K562 (cell line): ENCODE measurements at regions not wholly inside any gene's neighbourhood (a gene's known extent, or its start where the extent isn't known, plus 50 kb on each side); places are given as distances from the start of the nearest gene placed in this dataset.

Source experiments
- ATAC-seq: fragments of 200-7000 bp; cut with Tn5 transposase; 3 replicates; pipeline ENCODE4 v1.9.1; 2020; ENCODE audit warnings: moderate library complexity
- BruUV-seq: library from RNA; stranded (reverse); fragments of 400-500 nt; replicated peaks from 2 replicates; lab custom pipeline; 2021; lab: Mats Ljungman, UMichigan
- CTCF ChIA-PET: fragments of 300-600 bp; formaldehyde crosslinking; extraction: SDS; loops from one replicate; lab custom pipeline; 2021; ENCODE audit warnings: low intra/inter-chr PET ratio; lab: Yijun Ruan, JAX
- POLR2A ChIA-PET: fragments of 300-600, 350-650 bp; sonication (Branson Sonifier 250); formaldehyde crosslinking; extraction: SDS; loops from one replicate; lab custom pipeline; 2021; ENCODE audit warnings: antibody characterized with exemption, inconsistent platforms; lab: Yijun Ruan, JAX
- DNase-seq, 4 experiments: peaks; one replicate each; pipeline versions ENCODE4 v3.0.0 to v3.0.0-alpha.2; 2011 to 2018; ENCODE audit warnings: low spot score in 3 of 4, mixed read lengths in 3 of 4; ENCODE audit errors: extremely low read depth in 1 of 4
- FAIRE-seq: peaks from 2 replicates; lab custom pipeline; 2011; peaks lifted over from hg19 to GRCh38; lab: Jason Lieb, UNC
- H2AFZ ChIP-seq: 2 replicates; pipeline ENCODE4 v1.6.0; 2011; ENCODE audit warnings: low read depth, low read length, control low read depth, inconsistent platforms
- H3K27ac ChIP-seq: fragments of 200-600 bp; 3 replicates; pipeline ENCODE4 v1.8.0; 2011; ENCODE audit warnings: low read depth, mild to moderate bottlenecking, control low read depth, inconsistent platforms, low read length, moderate library complexity, mixed read lengths; ENCODE audit errors: extremely low read depth
- H3K27me3 ChIP-seq, 2 experiments: fragments of 300-600 bp in 1 of 2; 2 replicates in 1 of 2; 3 replicates in 1 of 2; pipeline versions ENCODE4 v1.6.0 to v1.8.0; 2011; ENCODE audit warnings: inconsistent platforms in 2 of 2, low read length in 2 of 2, mild to moderate bottlenecking in 1 of 2, mixed read lengths in 1 of 2, moderate library complexity in 1 of 2; ENCODE audit not compliant: control insufficient read depth in 2 of 2, insufficient read depth in 2 of 2
- H3K36me3 ChIP-seq: fragments of 300-600 bp; 3 replicates; pipeline ENCODE4 v1.8.0; 2011; ENCODE audit warnings: mild to moderate bottlenecking, low read length, inconsistent platforms; ENCODE audit not compliant: control insufficient read depth, insufficient read depth
- H3K4me1 ChIP-seq, 2 experiments: fragments of 200-600 bp in 1 of 2; replicated peaks in 1 of 2; 2 replicates in 1 of 2; 3 replicates in 1 of 2; pipeline versions ENCODE4 v1.5.1 to v1.8.0; 2011; ENCODE audit warnings: inconsistent platforms in 2 of 2, low read length in 2 of 2, mild to moderate bottlenecking in 1 of 2, mixed read lengths in 1 of 2, moderate library complexity in 1 of 2; ENCODE audit not compliant: control insufficient read depth in 2 of 2, insufficient read depth in 2 of 2
- H3K4me2 ChIP-seq: 2 replicates; pipeline ENCODE4 v1.6.1; 2011; ENCODE audit warnings: low read length, control low read depth, inconsistent platforms, mixed read lengths; ENCODE audit not compliant: insufficient read depth
- H3K4me3 ChIP-seq: fragments of 200-600 bp; sonication (generic), shearing (Covaris generic); 2 replicates; pipeline ENCODE4 v1.5.1; 2016; ENCODE audit warnings: control low read depth, inconsistent platforms
- H3K79me2 ChIP-seq: fragments of 200-600 bp; 3 replicates; pipeline ENCODE4 v1.8.0; 2011; ENCODE audit warnings: low read length, inconsistent platforms; ENCODE audit not compliant: control insufficient read depth, insufficient read depth
- H3K9ac ChIP-seq, 2 experiments: 2 replicates each; pipeline versions ENCODE4 v1.6.0 to v1.6.1; 2011; ENCODE audit warnings: low read depth in 2 of 2, low read length in 2 of 2, control low read depth in 1 of 2, inconsistent platforms in 1 of 2, mild to moderate bottlenecking in 1 of 2, mixed read lengths in 1 of 2; ENCODE audit not compliant: insufficient read depth in 1 of 2
- H3K9me1 ChIP-seq: one replicate; pipeline ENCODE4 v1.6.0; 2011; ENCODE audit warnings: inconsistent platforms, mild to moderate bottlenecking, low read length, moderate library complexity; ENCODE audit not compliant: control insufficient read depth, insufficient read depth
- H3K9me3 ChIP-seq: replicated peaks from 2 replicates; pipeline ENCODE4 v1.5.1; 2011; ENCODE audit warnings: low read depth, low read length, inconsistent platforms; ENCODE audit not compliant: control insufficient read depth, insufficient read depth
- H4K20me1 ChIP-seq: replicated peaks from 2 replicates; pipeline ENCODE4 v1.6.1; 2011; ENCODE audit warnings: low read length, inconsistent platforms, mixed read lengths; ENCODE audit not compliant: control insufficient read depth, insufficient read depth
- BCL6 ChIP-seq: fragments of 250-450 bp; sonication (Bioruptor Pico); IDR thresholded peaks from 2 replicates; pipeline ENCODE4 v1.4.0; 2020
- CHD1 ChIP-seq: fragments of 200-600 bp; sonication (generic); IDR thresholded peaks from one replicate; pipeline ENCODE4 v1.6.1; 2012; ENCODE audit warnings: mild to moderate bottlenecking, moderate library complexity, low read length, inconsistent platforms
- EP300 ChIP-seq: IDR thresholded peaks from 2 replicates; pipeline ENCODE4 v1.6.1; 2012; ENCODE audit warnings: low read length, improper control_type of control experiment
- ESRRB ChIP-seq: fragments of 250-450 bp; sonication (Bioruptor Pico); IDR thresholded peaks from 2 replicates; pipeline ENCODE4 v1.5.0; 2020; ENCODE audit warnings: mild to moderate bottlenecking, moderate library complexity, borderline replicate concordance
- JUNB ChIP-seq: fragments of 450-650 bp; formaldehyde crosslinking; conservative IDR thresholded peaks from 2 replicates; pipeline ENCODE4 v1.4.0; 2020; ENCODE audit warnings: mild to moderate bottlenecking
- MBD1 ChIP-seq: fragments of 250-450 bp; sonication (Bioruptor Pico); IDR thresholded peaks from 2 replicates; pipeline ENCODE4 v1.8.0; 2022; ENCODE audit warnings: inconsistent platforms
- MCM2 ChIP-seq: fragments of 450-650 bp; IDR thresholded peaks from 2 replicates; pipeline ENCODE4 v1.6.1; 2017; ENCODE audit warnings: low read depth, mild to moderate bottlenecking
- NR2C2 ChIP-seq, 2 experiments: fragments of 200-800 bp in 1 of 2; sonication (Bioruptor generic) in 1 of 2; sonication (generic) in 1 of 2; formaldehyde crosslinking in 1 of 2; IDR thresholded peaks; 2 replicates each; pipeline versions ENCODE4 v1.6.1 to v1.8.0; 2016 to 2022; ENCODE audit warnings: mild to moderate bottlenecking in 1 of 2, missing compliant biosample characterization in 1 of 2, missing genetic modification characterization in 1 of 2, missing genetic modification reagents in 1 of 2
- TEAD1 ChIP-seq, 2 experiments: fragments of 450-650 bp in 1 of 2; sonication (generic) in 1 of 2; formaldehyde crosslinking; IDR thresholded peaks; 2 replicates each; pipeline versions ENCODE4 v1.4.0 to v1.8.0; 2020 to 2022; ENCODE audit warnings: mild to moderate bottlenecking in 2 of 2, missing genetic modification reagents in 1 of 2
- XRCC4 ChIP-seq: IDR thresholded peaks from one replicate; pipeline ENCODE4 v1.6.1; 2011; ENCODE audit not compliant: insufficient read depth, insufficient read length; ENCODE audit errors: extremely low read depth
- YBX1 ChIP-seq: fragments of 450-650 bp; IDR thresholded peaks from 2 replicates; pipeline ENCODE4 v1.7.1; 2016; ENCODE audit warnings: mild to moderate bottlenecking
- ZNF140 ChIP-seq: fragments of 250-450 bp; sonication (Bioruptor Pico); IDR thresholded peaks from 2 replicates; pipeline ENCODE4 v1.8.0; 2021; ENCODE audit warnings: moderate library complexity, mild to moderate bottlenecking, inconsistent platforms
- ZNF212 ChIP-seq: fragments of 450-650 bp; formaldehyde crosslinking; IDR thresholded peaks from 2 replicates; pipeline ENCODE4 v1.4.0; 2020; ENCODE audit warnings: mild to moderate bottlenecking
- ZNF740 ChIP-seq, 3 experiments: fragments of 200-800 bp in 1 of 3; sonication (Bioruptor generic) in 1 of 3; sonication (generic) in 1 of 3; formaldehyde crosslinking in 1 of 3; IDR thresholded peaks; 2 replicates each; pipeline versions ENCODE4 v1.6.1 to v1.8.0; 2016 to 2022; ENCODE audit warnings: mild to moderate bottlenecking in 2 of 3, missing compliant biosample characterization in 2 of 3, missing genetic modification characterization in 2 of 3, missing genetic modification reagents in 1 of 3
- WGBS: fragments of 100-300 bp; shearing (Covaris generic); methylation state at CpG from one replicate; pipeline ENCODE4 v1.1.6; 2016; ENCODE audit warnings: low coverage, mixed read lengths; ENCODE audit not compliant: insufficient coverage; ENCODE audit errors: missing lambda C conversion rate; 5-methylcytosine and 5-hydroxymethylcytosine counted together
- in situ Hi-C: fragments of 300-500 bp; cut with MboI; formaldehyde crosslinking; loops from 4 replicates; pipeline ENCODE4 v1.15.0; 2018; ENCODE audit warnings: inconsistent platforms, mixed read lengths
- intact Hi-C: fragments of 100-400 bp; cut with micrococcal nuclease; formaldehyde crosslinking; loops from 2 replicates; pipeline ENCODE4 v1.14.2; 2022

- TF ChIP-seq ZNF740 (CRISPR knock-in tag; IDR thresholded peaks at IDR 0.05) (no peak), ZNF740 (tag; IDR thresholded peaks at IDR 0.05) (no peak)
Measured at GRCh38 chr14:89091781-89092180, 267.3 kb downstream of the TTC8 start (continued).

GRCh38 chr14:89093083-89093730 lies 268.8 kb downstream of the TTC8 start:
- H3K9me1 ChIP-seq = no peaks in the 10 kb centered on the region
- ATAC-seq = no peak
- in situ Hi-C loops = no loop called here

More at GRCh38 chr14:89093083-89093730, 268.8 kb downstream of the TTC8 start:
- H3K4me2 ChIP-seq = no peak overlapping the region
- H3K79me2 ChIP-seq = no peaks in the 10 kb centered on the region
- DNase-seq (no peak), FAIRE-seq (no peak)
- no peak overlapping the region for H2AFZ ChIP-seq
- no TSS peak for BruUV-seq
- H3K4me1 ChIP-seq = no peaks in the 10 kb centered on the region
- WGBS = 0% methylated on average over 3 of the region's 3 CpGs
- CTCF ChIA-PET = no interaction called here
- no peaks in the 10 kb centered on the region; a peak in 1 of 5 replicates for H3K27me3 ChIP-seq
- H3K4me3 ChIP-seq = no peak overlapping the region
- no peaks in the 10 kb centered on the region for H4K20me1 ChIP-seq
- no peaks in the 10 kb centered on the region for H3K9me3 ChIP-seq
- H3K9ac ChIP-seq = no peak overlapping the region
- intact Hi-C loops = no loop called here
- TF ChIP-seq MBD1 (no peak), ZNF212 (CRISPR knock-in tag) (no peak), MCM2 (no peak), ZNF140 (CRISPR knock-in tag) (no peak), EP300 (no peak), YBX1 (no peak), TEAD1 (CRISPR knock-in tag; IDR thresholded peaks at IDR 0.05) (no peak), XRCC4 (no peak), JUNB (CRISPR knock-in tag) (no peak), BCL6 (CRISPR knock-in tag) (no peak), CHD1 (no peak), ESRRB (CRISPR knock-in tag) (no peak), NR2C2 (CRISPR knock-in tag; IDR thresholded peaks at IDR 0.05) (no peak), NR2C2 (tag; IDR thresholded peaks at IDR 0.05) (no peak)
- POLR2A ChIA-PET = no interaction called here
- no peak overlapping the region for H3K27ac ChIP-seq
- H3K36me3 ChIP-seq = no peaks in the 10 kb centered on the region
